Sigmoid colon (tissue), 6 donors: ENCODE measurements at regions not wholly inside any gene's neighbourhood (a gene's known extent, or its start where the extent isn't known, plus 50 kb on each side); places are given as distances from the start of the nearest gene placed in this dataset.

ENCODE experiments used
- DNase-seq: peaks from one replicate; pipeline ENCODE4 v3.0.0-alpha.2; 2019
- H3K27ac ChIP-seq, 4 donors: fragments of 200-600 bp; sonication (generic); one replicate each; pipeline ENCODE4 v1.5.1; 2016 to 2019; ENCODE audit warnings: mild to moderate bottlenecking in 1 of 4
- H3K27me3 ChIP-seq, 3 donors: fragments of 200-600 bp; sonication (generic); one replicate each; pipeline ENCODE4 v1.5.1; 2019; ENCODE audit warnings: mild to moderate bottlenecking in 1 of 3
- H3K36me3 ChIP-seq, 4 donors: fragments of 200-600 bp; sonication (generic); one replicate each; pipeline ENCODE4 v1.5.1; 2016 to 2019
- H3K4me1 ChIP-seq, 4 donors: fragments of 200-600 bp; sonication (generic); one replicate each; pipeline ENCODE4 v1.5.1; 2017 to 2019
- H3K4me3 ChIP-seq, 4 donors: fragments of 200-600 bp; sonication (generic); one replicate each; pipeline ENCODE4 v1.5.1; 2017 to 2019; ENCODE audit warnings: mild to moderate bottlenecking in 2 of 4, moderate library complexity in 1 of 4
- H3K9me3 ChIP-seq, 4 donors: fragments of 200-600 bp in 3 of 4; sonication (generic) in 3 of 4; one replicate each; pipeline versions ENCODE4 v1.5.1 to v1.6.1; 2013 to 2019
- EP300 ChIP-seq, 4 donors: sonication (generic); formaldehyde crosslinking; IDR thresholded peaks; one replicate each; pipeline ENCODE4 v1.6.1; 2017; ENCODE audit warnings: antibody characterized with exemption in 4 of 4
- POLR2A ChIP-seq, 2 donors: fragments of 450-650 bp; IDR thresholded peaks; one replicate each; pipeline ENCODE4 v1.6.1; 2016; ENCODE audit warnings: antibody characterized with exemption in 2 of 2, mild to moderate bottlenecking in 2 of 2, moderate library complexity in 2 of 2
- POLR2AphosphoS5 ChIP-seq, 4 donors: sonication (generic); formaldehyde crosslinking; IDR thresholded peaks; one replicate each; pipeline ENCODE4 v1.6.1; 2017; ENCODE audit warnings: antibody characterized with exemption in 4 of 4
- WGBS, 2 donors: extraction: QIAGEN DNeasy Blood & Tissue Kit; methylation state at CpG; one replicate each; pipeline ENCODE4 v1.1.7; 2013; 5-methylcytosine and 5-hydroxymethylcytosine counted together
- intact Hi-C: fragments of 100-400 bp; cut with DNase I; formaldehyde crosslinking; loops from one replicate; pipeline ENCODE4 v1.15.1; 2023
- TF ChIP-seq, protein P1 (sequence below), 4 experiments: fragments of 450-650 bp in 3 of 4; fragments of 200-600 bp in 1 of 4; IDR thresholded peaks; one replicate each; pipeline ENCODE4 v1.5.1; 2016 to 2019; ENCODE audit warnings: antibody characterized with exemption in 4 of 4, mild to moderate bottlenecking in 3 of 4, moderate library complexity in 2 of 4
- donor health status: healthy with polysubstance abuse.
- donor health status: healthy.

DNA sequence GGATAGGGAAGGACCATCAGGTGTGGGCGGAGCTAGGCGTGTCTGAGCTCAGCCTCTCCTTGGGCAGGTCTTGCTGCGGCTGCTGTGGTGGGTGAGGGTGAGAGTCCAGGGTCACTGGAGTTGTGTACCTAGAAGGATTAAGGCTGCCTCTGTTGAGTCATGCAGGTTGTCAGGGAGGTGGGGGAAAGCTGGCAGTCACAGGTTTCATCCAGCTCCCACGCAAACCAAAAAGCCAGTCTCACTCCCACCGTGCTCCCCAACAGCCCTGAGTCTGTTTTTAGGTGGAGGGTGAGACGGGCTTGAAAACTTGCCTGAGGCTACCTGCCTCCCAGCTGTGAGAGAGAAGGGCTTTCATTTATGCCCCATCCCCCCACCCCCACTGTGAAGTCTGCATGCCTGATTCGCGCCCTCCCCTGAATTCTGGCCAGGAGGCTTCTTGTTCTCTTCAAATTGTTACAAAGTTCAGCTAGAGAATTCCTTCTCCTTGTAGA lies 161.5 kb downstream of the MYLK4 start:
- no peak for DNase-seq
- H3K36me3 ChIP-seq, result no peaks in the 10 kb centered on the region
- H3K4me3 ChIP-seq, result no peak overlapping the region
- H3K4me1 ChIP-seq, result no peaks in the 10 kb centered on the region
- H3K27me3 ChIP-seq, result no peaks in the 10 kb centered on the region
- TF ChIP-seq EP300 (IDR thresholded peaks at IDR 0.05) (no peak), POLR2AphosphoS5 (IDR thresholded peaks at IDR 0.05) (no peak), POLR2A (IDR thresholded peaks at IDR 0.05) (no peak)
- TF ChIP-seq, protein P1, sequence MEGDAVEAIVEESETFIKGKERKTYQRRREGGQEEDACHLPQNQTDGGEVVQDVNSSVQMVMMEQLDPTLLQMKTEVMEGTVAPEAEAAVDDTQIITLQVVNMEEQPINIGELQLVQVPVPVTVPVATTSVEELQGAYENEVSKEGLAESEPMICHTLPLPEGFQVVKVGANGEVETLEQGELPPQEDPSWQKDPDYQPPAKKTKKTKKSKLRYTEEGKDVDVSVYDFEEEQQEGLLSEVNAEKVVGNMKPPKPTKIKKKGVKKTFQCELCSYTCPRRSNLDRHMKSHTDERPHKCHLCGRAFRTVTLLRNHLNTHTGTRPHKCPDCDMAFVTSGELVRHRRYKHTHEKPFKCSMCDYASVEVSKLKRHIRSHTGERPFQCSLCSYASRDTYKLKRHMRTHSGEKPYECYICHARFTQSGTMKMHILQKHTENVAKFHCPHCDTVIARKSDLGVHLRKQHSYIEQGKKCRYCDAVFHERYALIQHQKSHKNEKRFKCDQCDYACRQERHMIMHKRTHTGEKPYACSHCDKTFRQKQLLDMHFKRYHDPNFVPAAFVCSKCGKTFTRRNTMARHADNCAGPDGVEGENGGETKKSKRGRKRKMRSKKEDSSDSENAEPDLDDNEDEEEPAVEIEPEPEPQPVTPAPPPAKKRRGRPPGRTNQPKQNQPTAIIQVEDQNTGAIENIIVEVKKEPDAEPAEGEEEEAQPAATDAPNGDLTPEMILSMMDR (IDR thresholded peaks at IDR 0.05), result no peak
- 76 to 86% methylated on average over 8 of the region's 8 CpGs for WGBS, 2 donors
- no peak overlapping the region for H3K27ac ChIP-seq
- H3K9me3 ChIP-seq, result peaks cover 0 to 6% (median 0%) of the 10 kb centered on the region in 4 donors
- intact Hi-C loops, result no loop called here

DNA sequence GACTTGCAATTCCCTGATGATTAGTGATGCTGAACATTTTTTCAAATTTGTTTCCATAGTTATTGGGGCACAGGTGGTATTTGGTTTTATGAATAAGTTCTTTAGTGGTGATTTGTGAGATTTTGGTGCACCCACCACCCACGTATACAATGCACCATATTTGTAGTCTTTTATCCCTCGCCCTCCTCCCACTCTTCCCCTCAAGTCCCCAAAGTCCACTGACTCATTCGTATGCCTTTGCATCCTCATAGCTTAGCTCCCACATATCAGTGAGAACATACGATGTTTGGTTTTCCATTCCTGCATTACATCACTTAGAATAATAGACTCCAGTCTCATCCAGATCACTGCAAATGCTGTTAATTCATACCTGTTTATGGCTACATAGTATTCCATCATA lies 167.3 kb downstream of the MYLK4 start:
- no peaks in the 10 kb centered on the region for H3K4me1 ChIP-seq
- no peak overlapping the region for H3K27ac ChIP-seq
- intact Hi-C loops, result no loop called here
- peaks cover 0 to 6% (median 0%) of the 10 kb centered on the region in 4 donors for H3K9me3 ChIP-seq
- DNase-seq, result no peak
- no peaks in the 10 kb centered on the region for H3K27me3 ChIP-seq
- no peak for TF ChIP-seq EP300 (IDR thresholded peaks at IDR 0.05)
- no peak for TF ChIP-seq POLR2A (IDR thresholded peaks at IDR 0.05)
- no peak for TF ChIP-seq POLR2AphosphoS5 (IDR thresholded peaks at IDR 0.05)
- TF ChIP-seq, protein P1 (IDR thresholded peaks at IDR 0.05), result no peak
- 72 to 88% methylated on average over 4 of the region's 4 CpGs for WGBS, 2 donors
- H3K36me3 ChIP-seq, result no peaks in the 10 kb centered on the region
- no peak overlapping the region for H3K4me3 ChIP-seq

DNA sequence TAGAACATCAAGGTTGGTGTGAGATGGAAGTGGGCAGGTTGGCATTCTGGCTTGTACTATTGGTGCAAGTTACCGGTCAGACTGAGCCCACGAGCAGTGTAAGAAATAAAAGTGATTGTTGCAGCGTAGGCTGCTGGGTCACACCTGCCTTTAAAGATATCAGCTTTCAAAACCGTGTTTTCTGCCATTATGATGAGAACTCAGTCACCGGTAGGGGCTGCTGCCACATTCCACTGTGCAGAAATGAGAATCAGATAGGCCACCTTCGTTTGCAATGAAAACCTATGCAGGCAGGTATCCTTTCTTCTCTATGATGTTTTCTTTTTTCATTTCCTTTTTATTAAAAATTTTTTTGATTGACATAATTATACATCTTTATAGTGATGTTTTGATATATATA lies 168.5 kb downstream of the MYLK4 start:
- Histone ChIP-seq H3K27ac (no peak overlapping the region), H3K36me3 (no peaks in the 10 kb centered on the region), H3K9me3 (peaks cover 0 to 6% (median 0%) of the 10 kb centered on the region in 4 donors), H3K4me3 (no peak overlapping the region), H3K4me1 (no peaks in the 10 kb centered on the region), H3K27me3 (no peaks in the 10 kb centered on the region)
- no peak for DNase-seq
- TF ChIP-seq, protein P1 (IDR thresholded peaks at IDR 0.05), result no peak
- TF ChIP-seq EP300 (IDR thresholded peaks at IDR 0.05) (no peak), POLR2AphosphoS5 (IDR thresholded peaks at IDR 0.05) (no peak), POLR2A (IDR thresholded peaks at IDR 0.05) (no peak)
- 85 to 89% methylated on average over 6 of the region's 6 CpGs for WGBS, 2 donors
- intact Hi-C loops, result no loop called here

DNA sequence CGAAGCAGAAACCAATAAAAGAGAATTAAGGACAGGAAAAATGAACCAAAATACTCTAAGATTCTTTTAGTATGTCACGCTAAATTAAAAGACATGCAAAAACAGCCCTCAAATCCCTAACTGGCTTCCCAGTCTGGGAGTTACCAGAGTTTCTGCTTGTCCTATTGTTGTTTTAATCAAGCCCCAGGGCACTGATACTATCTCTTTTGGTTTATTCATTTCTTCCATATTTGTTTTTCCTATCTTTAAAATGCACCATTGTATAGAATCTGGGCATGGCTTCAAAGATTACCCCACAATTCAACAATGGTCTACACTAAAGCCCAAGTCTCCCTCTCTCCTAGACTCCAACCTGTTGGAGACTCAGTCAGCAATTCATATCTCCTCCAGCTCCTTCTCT lies 169.1 kb downstream of the MYLK4 start:
- intact Hi-C loops, result no loop called here
- Histone ChIP-seq H3K36me3 (no peaks in the 10 kb centered on the region), H3K9me3 (peaks cover 0 to 6% (median 0%) of the 10 kb centered on the region in 4 donors), H3K27ac (no peak overlapping the region), H3K27me3 (no peaks in the 10 kb centered on the region), H3K4me3 (no peak overlapping the region), H3K4me1 (no peaks in the 10 kb centered on the region)
- 96% methylated on average over 2 of the region's 2 CpGs for WGBS, 2 donors
- no peak for DNase-seq
- TF ChIP-seq POLR2A (IDR thresholded peaks at IDR 0.05) (no peak), POLR2AphosphoS5 (IDR thresholded peaks at IDR 0.05) (no peak), EP300 (IDR thresholded peaks at IDR 0.05) (no peak)
- TF ChIP-seq, protein P1 (IDR thresholded peaks at IDR 0.05), result no peak

DNA sequence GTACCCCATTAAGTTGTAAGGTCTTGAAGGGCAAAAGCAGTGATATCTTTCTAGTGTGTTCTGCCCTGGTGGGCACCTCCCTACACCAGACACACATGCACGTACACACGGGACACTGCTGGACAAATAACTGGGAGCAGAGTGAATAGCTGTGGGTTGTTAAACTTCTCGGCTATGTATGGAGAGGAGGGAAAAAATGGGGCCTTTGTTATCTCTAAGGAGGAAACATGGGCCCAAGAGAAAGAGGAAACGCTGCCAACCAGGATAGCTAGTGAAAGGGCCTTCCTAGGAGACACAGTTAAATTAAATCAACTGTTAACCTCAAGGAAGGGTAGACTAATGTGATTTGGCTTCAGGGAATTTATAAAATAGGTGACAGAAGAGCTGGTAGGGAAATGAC lies 169.7 kb downstream of the MYLK4 start:
- 26 to 64% methylated on average over 4 of the region's 4 CpGs for WGBS, 2 donors
- intact Hi-C loops, result no loop called here
- Histone ChIP-seq H3K36me3 (no peaks in the 10 kb centered on the region), H3K4me3 (no peak overlapping the region), H3K4me1 (no peaks in the 10 kb centered on the region), H3K27me3 (no peaks in the 10 kb centered on the region), H3K27ac (no peak overlapping the region), H3K9me3 (peaks cover 0 to 6% (median 0%) of the 10 kb centered on the region in 4 donors)
- TF ChIP-seq, protein P1 (IDR thresholded peaks at IDR 0.05), result no peak
- TF ChIP-seq POLR2AphosphoS5 (IDR thresholded peaks at IDR 0.05) (no peak), POLR2A (IDR thresholded peaks at IDR 0.05) (no peak), EP300 (IDR thresholded peaks at IDR 0.05) (no peak)
- DNase-seq, result no peak
